ENCODE measurements at regions not wholly inside any gene's neighbourhood (a gene's known extent, or its start where the extent isn't known, plus 50 kb on each side); places are given as distances from the start of the nearest gene placed in this dataset.

- no peak for TF ChIP-seq CTCF (IDR thresholded peaks at IDR 0.05)
- no peak for TF ChIP-seq POLR2AphosphoS5 (IDR thresholded peaks at IDR 0.05)
Observed at GRCh38 chr7:113410796-113411195, 292.4 kb upstream of the SMIM30 start.

Data from transverse colon (tissue), 4 donors.